ENCODE measurements at regions not wholly inside any gene's neighbourhood (a gene's known extent, or its start where the extent isn't known, plus 50 kb on each side); places are given as distances from the start of the nearest gene placed in this dataset.

DNA sequence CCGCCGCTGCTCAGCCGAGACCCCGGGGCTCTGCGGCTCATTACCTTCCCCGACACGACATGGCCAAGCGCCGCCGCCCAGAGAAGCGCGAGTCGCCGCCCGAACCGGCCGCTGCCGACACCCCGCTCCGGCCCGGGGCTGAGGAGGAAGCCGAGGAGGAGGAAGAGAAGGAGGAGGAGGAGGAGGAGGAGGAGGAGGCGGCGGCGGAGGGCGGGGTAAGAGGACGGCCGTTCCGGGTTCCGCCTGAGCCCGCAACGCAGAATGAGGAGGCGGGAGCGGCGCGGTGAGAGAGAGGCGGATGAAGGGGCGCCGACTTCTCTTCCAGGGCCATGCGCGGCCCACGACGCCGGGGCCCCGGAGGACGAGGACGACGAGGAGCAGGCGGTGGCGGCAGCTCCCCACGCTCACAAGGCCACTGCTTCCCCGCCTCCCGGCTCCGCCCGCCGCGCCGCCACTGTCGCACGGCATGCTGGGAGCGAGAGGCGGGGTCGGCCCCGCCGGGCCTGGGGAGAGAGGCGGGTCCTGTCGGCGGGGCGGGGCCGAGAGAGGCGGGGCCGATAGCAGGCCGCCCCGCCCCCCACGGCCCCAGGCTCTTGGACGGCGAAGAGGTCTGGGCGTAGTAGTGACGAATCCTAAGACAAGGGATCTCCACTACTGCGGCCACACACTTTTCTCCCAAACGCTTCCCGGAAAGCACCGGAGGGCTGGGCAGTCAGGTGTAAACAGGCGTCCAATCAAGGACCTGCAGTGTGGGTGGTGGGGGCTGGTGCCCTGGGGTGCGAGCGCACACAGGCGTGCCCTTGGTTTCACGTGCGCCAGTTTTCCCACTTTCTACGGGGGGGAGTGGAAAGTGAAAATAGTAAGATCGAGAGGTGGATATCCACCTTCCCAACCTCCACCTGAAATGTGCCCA lies 67.9 kb upstream of the SPN start (continued):
- TF ChIP-seq, protein P1, sequence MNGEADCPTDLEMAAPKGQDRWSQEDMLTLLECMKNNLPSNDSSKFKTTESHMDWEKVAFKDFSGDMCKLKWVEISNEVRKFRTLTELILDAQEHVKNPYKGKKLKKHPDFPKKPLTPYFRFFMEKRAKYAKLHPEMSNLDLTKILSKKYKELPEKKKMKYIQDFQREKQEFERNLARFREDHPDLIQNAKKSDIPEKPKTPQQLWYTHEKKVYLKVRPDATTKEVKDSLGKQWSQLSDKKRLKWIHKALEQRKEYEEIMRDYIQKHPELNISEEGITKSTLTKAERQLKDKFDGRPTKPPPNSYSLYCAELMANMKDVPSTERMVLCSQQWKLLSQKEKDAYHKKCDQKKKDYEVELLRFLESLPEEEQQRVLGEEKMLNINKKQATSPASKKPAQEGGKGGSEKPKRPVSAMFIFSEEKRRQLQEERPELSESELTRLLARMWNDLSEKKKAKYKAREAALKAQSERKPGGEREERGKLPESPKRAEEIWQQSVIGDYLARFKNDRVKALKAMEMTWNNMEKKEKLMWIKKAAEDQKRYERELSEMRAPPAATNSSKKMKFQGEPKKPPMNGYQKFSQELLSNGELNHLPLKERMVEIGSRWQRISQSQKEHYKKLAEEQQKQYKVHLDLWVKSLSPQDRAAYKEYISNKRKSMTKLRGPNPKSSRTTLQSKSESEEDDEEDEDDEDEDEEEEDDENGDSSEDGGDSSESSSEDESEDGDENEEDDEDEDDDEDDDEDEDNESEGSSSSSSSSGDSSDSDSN (CRISPR knock-in tag; IDR thresholded peaks at IDR 0.05) = peak; percentile 71; the same call in 1 of the 2 replicates
- peak; percentile 26; the same call in 1 of the 2 replicates for TF ChIP-seq PHF21A (CRISPR knock-in tag; IDR thresholded peaks at IDR 0.05)
- peak; percentile 71; the same call in 1 of the 2 replicates for TF ChIP-seq HES4 (CRISPR knock-in tag; IDR thresholded peaks at IDR 0.05; ENCODE audit: borderline replicate concordance)
- TF ChIP-seq, protein P2, sequence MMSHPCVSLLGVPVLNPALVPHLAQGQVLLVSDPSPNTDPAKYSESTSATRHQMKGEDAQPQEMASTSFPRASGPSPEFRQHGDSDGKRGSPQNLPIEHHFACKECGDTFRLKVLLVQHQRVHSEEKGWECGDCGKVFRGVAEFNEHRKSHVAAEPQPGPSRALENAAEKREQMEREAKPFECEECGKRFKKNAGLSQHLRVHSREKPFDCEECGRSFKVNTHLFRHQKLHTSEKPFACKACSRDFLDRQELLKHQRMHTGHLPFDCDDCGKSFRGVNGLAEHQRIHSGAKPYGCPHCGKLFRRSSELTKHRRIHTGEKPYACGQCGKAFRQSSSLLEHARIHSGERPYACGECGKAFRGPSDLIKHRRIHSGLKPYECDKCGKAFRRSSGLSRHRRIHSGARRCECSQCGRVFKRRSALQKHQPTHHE (CRISPR knock-in tag; IDR thresholded peaks at IDR 0.05; ENCODE audit: borderline replicate concordance) = 0 out of 2 replicates have a peak, but pooled peaks have one; percentile 80
- peak; percentile 42 for TF ChIP-seq FOXA3 (CRISPR knock-in tag; IDR thresholded peaks at IDR 0.05)
- TF ChIP-seq, protein P3, sequence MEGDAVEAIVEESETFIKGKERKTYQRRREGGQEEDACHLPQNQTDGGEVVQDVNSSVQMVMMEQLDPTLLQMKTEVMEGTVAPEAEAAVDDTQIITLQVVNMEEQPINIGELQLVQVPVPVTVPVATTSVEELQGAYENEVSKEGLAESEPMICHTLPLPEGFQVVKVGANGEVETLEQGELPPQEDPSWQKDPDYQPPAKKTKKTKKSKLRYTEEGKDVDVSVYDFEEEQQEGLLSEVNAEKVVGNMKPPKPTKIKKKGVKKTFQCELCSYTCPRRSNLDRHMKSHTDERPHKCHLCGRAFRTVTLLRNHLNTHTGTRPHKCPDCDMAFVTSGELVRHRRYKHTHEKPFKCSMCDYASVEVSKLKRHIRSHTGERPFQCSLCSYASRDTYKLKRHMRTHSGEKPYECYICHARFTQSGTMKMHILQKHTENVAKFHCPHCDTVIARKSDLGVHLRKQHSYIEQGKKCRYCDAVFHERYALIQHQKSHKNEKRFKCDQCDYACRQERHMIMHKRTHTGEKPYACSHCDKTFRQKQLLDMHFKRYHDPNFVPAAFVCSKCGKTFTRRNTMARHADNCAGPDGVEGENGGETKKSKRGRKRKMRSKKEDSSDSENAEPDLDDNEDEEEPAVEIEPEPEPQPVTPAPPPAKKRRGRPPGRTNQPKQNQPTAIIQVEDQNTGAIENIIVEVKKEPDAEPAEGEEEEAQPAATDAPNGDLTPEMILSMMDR (CRISPR knock-in tag; IDR thresholded peaks at IDR 0.05) = peak; percentile 37; the same call in 1 of the 2 replicates
- 0 out of 2 replicates have a peak, but pooled peaks have one; percentile 1 for TF ChIP-seq STAG1 (CRISPR knock-in tag; IDR thresholded peaks at IDR 0.05)
- TF ChIP-seq, protein P4, sequence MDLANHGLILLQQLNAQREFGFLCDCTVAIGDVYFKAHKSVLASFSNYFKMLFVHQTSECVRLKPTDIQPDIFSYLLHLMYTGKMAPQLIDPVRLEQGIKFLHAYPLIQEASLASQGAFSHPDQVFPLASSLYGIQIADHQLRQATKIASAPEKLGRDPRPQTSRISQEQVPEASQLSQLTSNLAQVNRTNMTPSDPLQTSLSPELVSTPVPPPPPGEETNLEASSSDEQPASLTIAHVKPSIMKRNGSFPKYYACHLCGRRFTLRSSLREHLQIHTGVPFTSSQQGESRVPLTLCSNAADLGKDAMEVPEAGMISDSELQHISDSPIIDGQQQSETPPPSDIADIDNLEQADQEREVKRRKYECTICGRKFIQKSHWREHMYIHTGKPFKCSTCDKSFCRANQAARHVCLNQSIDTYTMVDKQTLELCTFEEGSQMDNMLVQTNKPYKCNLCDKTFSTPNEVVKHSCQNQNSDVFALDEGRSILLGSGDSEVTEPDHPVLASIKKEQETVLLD (CRISPR knock-in tag; IDR thresholded peaks at IDR 0.05; ENCODE audit: low read depth) = peak; percentile 84; the same call in 1 of the 2 replicates
- 0 out of 2 replicates have a peak, but pooled peaks have one; percentile 24 for TF ChIP-seq ZFP1 (CRISPR knock-in tag; IDR thresholded peaks at IDR 0.05)
- peak; percentile 79 for TF ChIP-seq ZFX (CRISPR knock-in tag; IDR thresholded peaks at IDR 0.05; ENCODE audit: low read depth)
- TF ChIP-seq, protein P5, sequence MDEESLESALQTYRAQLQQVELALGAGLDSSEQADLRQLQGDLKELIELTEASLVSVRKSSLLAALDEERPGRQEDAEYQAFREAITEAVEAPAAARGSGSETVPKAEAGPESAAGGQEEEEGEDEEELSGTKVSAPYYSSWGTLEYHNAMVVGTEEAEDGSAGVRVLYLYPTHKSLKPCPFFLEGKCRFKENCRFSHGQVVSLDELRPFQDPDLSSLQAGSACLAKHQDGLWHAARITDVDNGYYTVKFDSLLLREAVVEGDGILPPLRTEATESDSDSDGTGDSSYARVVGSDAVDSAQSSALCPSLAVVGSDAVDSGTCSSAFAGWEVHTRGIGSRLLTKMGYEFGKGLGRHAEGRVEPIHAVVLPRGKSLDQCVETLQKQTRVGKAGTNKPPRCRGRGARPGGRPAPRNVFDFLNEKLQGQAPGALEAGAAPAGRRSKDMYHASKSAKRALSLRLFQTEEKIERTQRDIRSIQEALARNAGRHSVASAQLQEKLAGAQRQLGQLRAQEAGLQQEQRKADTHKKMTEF (CRISPR knock-in tag; IDR thresholded peaks at IDR 0.05) = peak; percentile 72; the same call in 1 of the 2 replicates
- peak; percentile 23; the same call in 1 of the 2 replicates for TF ChIP-seq BORCS8-MEF2B (CRISPR knock-in tag; IDR thresholded peaks at IDR 0.05)
- 0 out of 2 replicates have a peak, but pooled peaks have one; percentile 72 for TF ChIP-seq ZNF589 (CRISPR knock-in tag; conservative IDR thresholded peaks at IDR 0.05)
- TF ChIP-seq, protein P6, sequence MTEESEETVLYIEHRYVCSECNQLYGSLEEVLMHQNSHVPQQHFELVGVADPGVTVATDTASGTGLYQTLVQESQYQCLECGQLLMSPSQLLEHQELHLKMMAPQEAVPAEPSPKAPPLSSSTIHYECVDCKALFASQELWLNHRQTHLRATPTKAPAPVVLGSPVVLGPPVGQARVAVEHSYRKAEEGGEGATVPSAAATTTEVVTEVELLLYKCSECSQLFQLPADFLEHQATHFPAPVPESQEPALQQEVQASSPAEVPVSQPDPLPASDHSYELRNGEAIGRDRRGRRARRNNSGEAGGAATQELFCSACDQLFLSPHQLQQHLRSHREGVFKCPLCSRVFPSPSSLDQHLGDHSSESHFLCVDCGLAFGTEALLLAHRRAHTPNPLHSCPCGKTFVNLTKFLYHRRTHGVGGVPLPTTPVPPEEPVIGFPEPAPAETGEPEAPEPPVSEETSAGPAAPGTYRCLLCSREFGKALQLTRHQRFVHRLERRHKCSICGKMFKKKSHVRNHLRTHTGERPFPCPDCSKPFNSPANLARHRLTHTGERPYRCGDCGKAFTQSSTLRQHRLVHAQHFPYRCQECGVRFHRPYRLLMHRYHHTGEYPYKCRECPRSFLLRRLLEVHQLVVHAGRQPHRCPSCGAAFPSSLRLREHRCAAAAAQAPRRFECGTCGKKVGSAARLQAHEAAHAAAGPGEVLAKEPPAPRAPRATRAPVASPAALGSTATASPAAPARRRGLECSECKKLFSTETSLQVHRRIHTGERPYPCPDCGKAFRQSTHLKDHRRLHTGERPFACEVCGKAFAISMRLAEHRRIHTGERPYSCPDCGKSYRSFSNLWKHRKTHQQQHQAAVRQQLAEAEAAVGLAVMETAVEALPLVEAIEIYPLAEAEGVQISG (CRISPR knock-in tag; IDR thresholded peaks at IDR 0.05) = peak; percentile 79; the same call in 1 of the 2 replicates

Measured in HepG2 (cell line).